ENCODE measurements at regions not wholly inside any gene's neighbourhood (a gene's known extent, or its start where the extent isn't known, plus 50 kb on each side); places are given as distances from the start of the nearest gene placed in this dataset.

GRCh38 chr9:99366621-99367020 is 144.5 kb downstream of the SEC61B start:
- DNase-seq, result no peak

GRCh38 chr9:99368341-99369326 is 146.6 kb downstream of the SEC61B start:
- DNase-seq, result no peak

- no peak for DNase-seq
Measured at GRCh38 chr9:99369327-99369722, 147.2 kb downstream of the SEC61B start.

- no peak for DNase-seq
Measured at GRCh38 chr9:99370376-99370775, 148.3 kb downstream of the SEC61B start.

GRCh38 chr9:99371376-99371775 is 149.3 kb downstream of the SEC61B start:
- no peak for DNase-seq

- peak; percentile 32 for DNase-seq
Measured at GRCh38 chr9:99373912-99374311, 151.8 kb downstream of the SEC61B start.

- no peak for DNase-seq
Measured at GRCh38 chr9:99374793-99375192, 152.7 kb downstream of the SEC61B start.

- DNase-seq, result no peak
Measured at GRCh38 chr9:99375481-99375880, 153.4 kb downstream of the SEC61B start.

GRCh38 chr9:99377790-99378775 is 156.0 kb downstream of the SEC61B start:
- no peak for DNase-seq

- no peak for DNase-seq
Measured at GRCh38 chr9:99383536-99383935, 161.5 kb downstream of the SEC61B start.

- peak; percentile 37 for DNase-seq
Measured at GRCh38 chr9:99385215-99385614, 163.1 kb downstream of the SEC61B start.

- DNase-seq, result no peak
Measured at GRCh38 chr9:99385814-99386279, 163.8 kb downstream of the SEC61B start.

GRCh38 chr9:99387431-99387830 is 165.3 kb downstream of the SEC61B start:
- DNase-seq, result no peak

- no peak for DNase-seq
Measured at GRCh38 chr9:99389087-99390033, 167.3 kb downstream of the SEC61B start.

GRCh38 chr9:99391937-99392594 is 170.0 kb downstream of the SEC61B start:
- no peak for DNase-seq

GRCh38 chr9:99392986-99393385 is 170.9 kb downstream of the SEC61B start:
- DNase-seq, result peak; percentile 74

- no peak for DNase-seq
Measured at GRCh38 chr9:99393993-99394392, 171.9 kb downstream of the SEC61B start.

GRCh38 chr9:99398241-99398640 is 176.2 kb downstream of the SEC61B start:
- peak; percentile 16 for DNase-seq

- no peak for DNase-seq
Measured at GRCh38 chr9:99399474-99399873, 177.4 kb downstream of the SEC61B start.

- DNase-seq, result no peak
Measured at GRCh38 chr9:99400184-99400731, 178.2 kb downstream of the SEC61B start.
